ENCODE measurements at regions not wholly inside any gene's neighbourhood (a gene's known extent, or its start where the extent isn't known, plus 50 kb on each side); places are given as distances from the start of the nearest gene placed in this dataset.

DNA sequence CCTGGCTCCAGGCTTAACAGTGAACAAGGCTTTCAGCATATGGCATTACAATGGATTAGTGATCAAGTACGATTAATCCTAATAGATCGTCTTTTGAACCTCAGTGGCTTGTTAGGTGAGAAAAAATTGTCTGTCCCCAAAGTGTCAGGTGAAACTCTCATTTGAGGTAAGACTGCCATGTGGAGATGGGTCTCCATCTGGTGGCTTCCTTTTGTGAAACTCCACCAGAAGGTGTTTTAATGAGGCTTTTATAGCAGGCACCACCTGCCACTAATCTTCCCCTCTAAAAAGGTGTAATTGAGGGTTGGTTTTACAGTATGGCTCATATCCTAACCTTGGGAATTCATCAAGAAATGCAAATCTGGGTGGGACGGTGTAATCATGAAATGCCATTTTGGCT is 471.1 kb upstream of the MPDZ start:
- 95 to 99% (median 97%) methylated on average over 3 of the region's 3 CpGs for WGBS, 3 donors
- H3K36me3 ChIP-seq, result no peaks in the 10 kb centered on the region
- intact Hi-C loops (cut with DNase I), result no loop called here
- DNase-seq, result no peak
- H3K27me3 ChIP-seq, result no peaks in the 10 kb centered on the region
- H3K27ac ChIP-seq, result no peak overlapping the region
- TF ChIP-seq, protein P1, sequence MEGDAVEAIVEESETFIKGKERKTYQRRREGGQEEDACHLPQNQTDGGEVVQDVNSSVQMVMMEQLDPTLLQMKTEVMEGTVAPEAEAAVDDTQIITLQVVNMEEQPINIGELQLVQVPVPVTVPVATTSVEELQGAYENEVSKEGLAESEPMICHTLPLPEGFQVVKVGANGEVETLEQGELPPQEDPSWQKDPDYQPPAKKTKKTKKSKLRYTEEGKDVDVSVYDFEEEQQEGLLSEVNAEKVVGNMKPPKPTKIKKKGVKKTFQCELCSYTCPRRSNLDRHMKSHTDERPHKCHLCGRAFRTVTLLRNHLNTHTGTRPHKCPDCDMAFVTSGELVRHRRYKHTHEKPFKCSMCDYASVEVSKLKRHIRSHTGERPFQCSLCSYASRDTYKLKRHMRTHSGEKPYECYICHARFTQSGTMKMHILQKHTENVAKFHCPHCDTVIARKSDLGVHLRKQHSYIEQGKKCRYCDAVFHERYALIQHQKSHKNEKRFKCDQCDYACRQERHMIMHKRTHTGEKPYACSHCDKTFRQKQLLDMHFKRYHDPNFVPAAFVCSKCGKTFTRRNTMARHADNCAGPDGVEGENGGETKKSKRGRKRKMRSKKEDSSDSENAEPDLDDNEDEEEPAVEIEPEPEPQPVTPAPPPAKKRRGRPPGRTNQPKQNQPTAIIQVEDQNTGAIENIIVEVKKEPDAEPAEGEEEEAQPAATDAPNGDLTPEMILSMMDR (IDR thresholded peaks at IDR 0.05), result no peak
- TF ChIP-seq EP300 (IDR thresholded peaks at IDR 0.05) (no peak), POLR2A (IDR thresholded peaks at IDR 0.05) (no peak)
- no peak overlapping the region for H3K4me3 ChIP-seq
- no peaks in the 10 kb centered on the region for H3K9me3 ChIP-seq
- no peaks in the 10 kb centered on the region for H3K4me1 ChIP-seq (ENCODE audit: insufficient read depth)

DNA sequence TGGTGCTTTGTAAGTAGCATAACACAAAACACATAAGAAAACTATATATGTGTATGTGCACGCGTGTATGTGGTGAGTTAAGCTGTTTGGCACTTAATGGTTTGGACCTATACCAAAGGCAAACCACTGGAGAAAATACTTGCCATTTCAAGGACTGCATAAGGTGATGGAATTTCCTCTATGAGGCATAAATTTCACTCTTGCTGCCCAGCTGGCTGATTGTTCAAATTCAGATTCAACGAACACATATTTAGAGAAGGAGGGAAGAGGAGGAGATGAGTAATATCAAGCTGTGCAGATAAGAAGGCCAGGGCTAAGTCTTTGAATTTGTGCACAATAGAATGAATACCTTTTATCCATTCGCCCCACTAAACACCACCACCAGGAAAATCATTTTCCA is 470.6 kb upstream of the MPDZ start:
- Histone ChIP-seq H3K4me3 (no peak overlapping the region), H3K36me3 (no peaks in the 10 kb centered on the region), H3K9me3 (no peaks in the 10 kb centered on the region), H3K27me3 (no peaks in the 10 kb centered on the region), H3K4me1 (ENCODE audit: insufficient read depth) (no peaks in the 10 kb centered on the region), H3K27ac (no peak overlapping the region)
- intact Hi-C loops (cut with DNase I), result no loop called here
- TF ChIP-seq EP300 (IDR thresholded peaks at IDR 0.05) (no peak), POLR2A (IDR thresholded peaks at IDR 0.05) (no peak)
- TF ChIP-seq, protein P1 (IDR thresholded peaks at IDR 0.05), result no peak
- DNase-seq, result no peak
- 59 to 78% (median 61%) methylated on average over 4 of the region's 4 CpGs for WGBS, 3 donors

DNA sequence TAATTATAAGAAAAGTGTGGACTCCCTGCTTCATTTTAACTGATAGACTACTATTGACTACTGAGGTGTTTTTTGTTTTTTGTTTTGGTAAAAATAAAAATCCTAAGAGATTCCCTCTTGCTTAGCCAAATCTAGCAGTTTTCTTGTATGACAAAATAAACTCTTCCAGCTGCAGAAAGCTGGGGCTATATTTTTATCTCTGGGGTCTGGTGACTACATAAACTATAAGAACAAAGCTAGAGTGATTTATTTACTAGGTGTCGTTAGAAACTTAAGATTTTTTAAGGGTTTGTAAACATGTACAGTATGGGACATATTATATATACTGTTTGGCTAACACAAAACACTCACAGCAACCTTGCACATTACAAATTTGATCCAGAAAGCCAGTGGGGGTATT is 467.4 kb upstream of the MPDZ start:
- Histone ChIP-seq H3K4me1 (ENCODE audit: insufficient read depth) (no peaks in the 10 kb centered on the region), H3K4me3 (no peak overlapping the region), H3K9me3 (no peaks in the 10 kb centered on the region), H3K27ac (no peak overlapping the region), H3K27me3 (no peaks in the 10 kb centered on the region), H3K36me3 (no peaks in the 10 kb centered on the region)
- TF ChIP-seq POLR2A (IDR thresholded peaks at IDR 0.05) (no peak), EP300 (IDR thresholded peaks at IDR 0.05) (no peak)
- TF ChIP-seq, protein P1 (IDR thresholded peaks at IDR 0.05), result no peak
- DNase-seq, result no peak
- WGBS, 3 donors, result 37 to 50% (median 44%) methylated on average over 1 of the region's 1 CpG
- intact Hi-C loops (cut with DNase I), result no loop called here

DNA sequence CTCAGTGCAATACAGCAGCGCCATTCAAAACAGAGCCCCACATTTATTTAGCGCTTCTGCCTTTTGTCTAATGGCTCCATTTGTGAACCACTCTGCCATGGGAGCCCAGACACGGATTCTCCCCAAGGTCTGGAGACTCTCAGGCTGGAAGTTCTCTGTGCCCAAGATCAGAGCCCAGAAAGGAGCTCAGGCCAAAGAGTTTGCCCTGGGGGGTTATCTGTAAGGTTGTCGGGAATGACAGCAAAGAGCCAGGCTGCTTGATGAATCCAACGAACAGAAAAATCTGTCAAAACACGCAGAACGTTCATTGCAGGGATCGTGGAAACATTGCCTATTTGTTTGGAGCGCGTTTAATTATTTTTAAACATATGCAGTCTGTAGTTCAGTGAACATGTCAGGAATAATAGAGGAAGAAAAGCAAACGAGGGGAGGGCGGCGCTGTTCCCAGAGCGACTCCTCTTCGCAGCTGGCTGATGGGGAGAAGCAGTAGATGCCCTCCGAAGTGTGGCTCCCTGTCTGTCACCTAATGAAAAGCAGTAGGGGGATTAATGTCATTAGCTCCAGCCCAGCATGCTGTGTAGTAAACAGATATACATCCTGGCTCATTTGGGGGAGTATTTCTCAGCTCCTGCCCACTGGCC is 464.9 kb upstream of the MPDZ start:
- no peaks in the 10 kb centered on the region for H3K36me3 ChIP-seq
- no peak overlapping the region for H3K27ac ChIP-seq
- peaks cover 2% of the 10 kb centered on the region for H3K27me3 ChIP-seq
- H3K4me1 ChIP-seq (ENCODE audit: insufficient read depth), result no peaks in the 10 kb centered on the region
- no peak for DNase-seq
- intact Hi-C loops (cut with DNase I), result no loop called here
- WGBS, 3 donors, result 89 to 90% (median 90%) methylated on average over 16 of the region's 16 CpGs
- no peaks in the 10 kb centered on the region for H3K9me3 ChIP-seq
- TF ChIP-seq POLR2A (IDR thresholded peaks at IDR 0.05), result no peak
- TF ChIP-seq, protein P1 (IDR thresholded peaks at IDR 0.05), result no peak
- TF ChIP-seq EP300 (IDR thresholded peaks at IDR 0.05), result no peak
- H3K4me3 ChIP-seq, result no peak overlapping the region
